ENCODE measurements at regions not wholly inside any gene's neighbourhood (a gene's known extent, or its start where the extent isn't known, plus 50 kb on each side); places are given as distances from the start of the nearest gene placed in this dataset.

- peak; percentile 44 for DNase-seq (ENCODE audit: low read depth)
Observed at GRCh38 chr1:29453502-29454240, 217.3 kb downstream of the PTPRU start.

GRCh38 chr1:29452463-29453230 lies 216.3 kb downstream of the PTPRU start:
- DNase-seq (ENCODE audit: low read depth): no peak

DNA sequence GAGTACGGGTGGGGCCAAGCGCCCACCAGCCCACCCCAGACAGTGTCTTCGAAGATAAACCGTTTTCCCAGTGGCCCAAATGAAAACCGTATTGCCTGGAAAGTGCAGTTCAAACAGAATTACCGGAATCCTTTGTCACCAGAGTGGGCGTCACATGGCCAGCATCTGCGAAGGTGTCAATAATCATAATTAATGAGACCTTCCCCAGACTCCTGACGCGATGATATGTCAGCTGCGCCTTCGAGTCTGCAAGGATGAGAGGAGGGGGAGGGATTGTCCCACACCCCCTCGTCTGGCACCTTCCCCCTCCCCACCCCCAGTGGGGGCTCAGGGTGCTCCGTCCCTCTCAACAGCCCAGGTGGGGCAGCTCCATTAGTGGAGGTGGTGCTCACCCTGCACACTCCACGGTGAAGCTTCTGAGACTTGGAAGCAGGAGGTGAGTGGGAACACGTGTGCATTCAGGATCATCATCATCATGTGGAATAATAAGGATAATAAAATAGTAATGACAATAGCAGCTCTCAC lies 215.1 kb downstream of the PTPRU start:
- DNase-seq (ENCODE audit: low read depth): no peak

- peak; percentile 49 for DNase-seq (ENCODE audit: low read depth)
Observed at GRCh38 chr1:29450591-29450990, 214.3 kb downstream of the PTPRU start.

- DNase-seq (ENCODE audit: low read depth): no peak
Observed at GRCh38 chr1:29448456-29449235, 212.3 kb downstream of the PTPRU start.

GRCh38 chr1:29447368-29447767 lies 211.0 kb downstream of the PTPRU start:
- DNase-seq (ENCODE audit: low read depth): no peak

GRCh38 chr1:29444782-29445729 lies 208.7 kb downstream of the PTPRU start:
- no peak for DNase-seq (ENCODE audit: low read depth)

- no peak for DNase-seq (ENCODE audit: low read depth)
Observed at GRCh38 chr1:29444081-29444715, 207.9 kb downstream of the PTPRU start.

GRCh38 chr1:29441916-29442668 lies 205.8 kb downstream of the PTPRU start:
- no peak for DNase-seq (ENCODE audit: low read depth)

DNA sequence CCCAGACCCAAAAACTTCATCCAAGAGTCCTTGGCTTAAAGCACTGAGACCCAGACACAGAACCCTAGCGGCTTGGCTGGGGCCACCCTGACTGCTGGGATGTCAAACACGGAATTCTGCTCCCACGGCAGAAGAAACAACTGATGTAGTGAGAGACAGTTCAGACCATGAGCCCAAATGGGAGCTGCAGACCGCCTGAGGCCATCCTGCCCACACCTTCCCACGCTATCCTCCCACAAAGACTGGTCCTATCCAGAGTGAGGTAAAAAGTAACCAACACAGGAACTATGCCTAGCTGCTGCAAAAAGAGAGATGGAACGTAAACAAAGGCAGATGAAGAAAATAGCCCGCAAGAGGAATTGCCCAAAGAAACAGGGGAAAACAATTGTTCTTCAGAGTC lies 203.3 kb downstream of the PTPRU start:
- peak; percentile 5 for DNase-seq (ENCODE audit: low read depth)

DNA sequence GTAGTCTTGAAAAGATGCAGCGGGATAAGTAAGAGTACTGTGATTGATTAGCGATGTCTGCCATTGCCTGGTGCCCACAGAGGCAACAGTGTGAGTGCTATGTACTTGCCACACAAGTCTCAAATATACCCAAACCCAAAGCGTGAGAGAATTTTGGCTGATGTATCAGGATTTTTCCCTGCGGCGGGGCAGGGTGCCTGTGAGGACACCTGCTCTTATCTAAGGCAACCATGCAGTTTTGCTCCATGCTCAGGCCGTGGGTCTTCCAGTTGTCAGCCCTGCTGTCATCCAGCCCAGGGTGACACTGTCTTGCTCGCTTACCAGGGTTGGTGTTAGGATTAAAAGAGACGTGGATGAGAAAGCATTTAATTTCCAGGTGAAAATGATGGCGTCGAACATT lies 202.7 kb downstream of the PTPRU start:
- no peak for DNase-seq (ENCODE audit: low read depth)

GRCh38 chr1:29437946-29438345 lies 201.6 kb downstream of the PTPRU start:
- no peak for DNase-seq (ENCODE audit: low read depth)

DNA sequence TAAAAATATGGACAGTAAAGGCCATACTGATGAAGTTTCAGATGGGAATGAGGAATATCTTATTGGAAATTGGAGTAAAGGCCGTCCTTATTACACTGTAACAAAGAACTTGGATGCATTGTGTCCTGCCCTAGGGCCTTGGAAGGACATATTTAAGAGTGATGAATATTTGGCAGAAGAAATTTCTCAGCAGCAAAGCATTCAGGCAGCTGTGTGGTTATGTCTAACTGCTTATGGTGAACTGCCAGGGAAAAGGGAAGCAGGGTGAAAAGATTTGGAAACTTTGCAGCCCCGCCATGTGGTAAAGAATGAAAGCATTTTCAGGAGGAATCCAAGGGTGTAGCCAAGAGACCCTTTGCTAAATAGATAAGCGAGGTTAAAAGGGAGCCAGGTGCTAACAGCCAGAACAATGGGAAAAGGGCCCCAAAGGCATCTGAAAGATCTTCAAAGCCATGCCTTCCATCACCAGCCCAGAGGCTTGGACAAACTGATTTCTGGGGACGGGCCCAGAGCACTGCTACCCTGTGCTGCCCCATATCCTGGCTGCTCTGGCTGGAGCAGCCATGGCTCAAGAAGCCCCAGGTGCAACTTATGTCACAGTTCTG lies 200.0 kb downstream of the PTPRU start:
- no peak for DNase-seq (ENCODE audit: low read depth)

DNA sequence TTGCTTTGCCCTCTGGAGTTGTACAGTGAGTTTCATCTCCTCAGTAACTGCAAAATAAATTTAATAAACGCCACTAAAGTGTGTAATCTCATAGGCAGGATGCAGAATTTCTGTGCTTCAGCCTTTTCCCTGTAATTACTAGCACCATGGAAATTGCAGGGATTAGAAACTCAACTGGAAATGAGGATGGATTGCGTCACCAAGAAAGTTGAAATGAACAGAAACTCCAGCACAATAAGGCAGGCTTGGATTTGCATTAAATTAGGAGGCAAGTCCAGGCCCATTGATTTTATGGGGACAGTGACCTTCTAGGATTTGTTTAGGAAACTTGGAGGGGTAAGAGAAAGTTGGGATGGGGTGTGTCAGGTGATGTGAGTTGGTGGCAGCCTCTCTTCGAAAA lies 197.5 kb downstream of the PTPRU start:
- no peak for DNase-seq (ENCODE audit: low read depth)

DNA sequence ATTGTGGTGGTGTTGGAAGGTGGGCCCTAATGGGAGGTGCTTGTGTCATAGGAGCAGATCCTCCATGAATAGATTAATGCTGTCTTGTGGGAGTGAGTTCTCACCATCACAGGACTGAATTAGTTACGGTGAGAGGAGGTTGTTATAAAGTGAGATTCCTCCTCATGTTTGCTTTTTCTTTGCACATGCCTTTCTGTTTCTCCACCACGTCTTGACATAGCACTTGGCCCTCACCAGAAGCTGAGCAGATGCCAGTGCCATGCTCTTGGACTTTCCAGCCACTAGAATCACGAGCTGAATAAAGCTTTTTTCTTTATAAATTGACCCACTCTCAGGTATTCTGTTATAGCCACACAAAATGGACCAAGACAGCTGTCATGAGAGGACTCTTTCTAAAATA lies 194.8 kb downstream of the PTPRU start:
- no peak for DNase-seq (ENCODE audit: low read depth)

DNA sequence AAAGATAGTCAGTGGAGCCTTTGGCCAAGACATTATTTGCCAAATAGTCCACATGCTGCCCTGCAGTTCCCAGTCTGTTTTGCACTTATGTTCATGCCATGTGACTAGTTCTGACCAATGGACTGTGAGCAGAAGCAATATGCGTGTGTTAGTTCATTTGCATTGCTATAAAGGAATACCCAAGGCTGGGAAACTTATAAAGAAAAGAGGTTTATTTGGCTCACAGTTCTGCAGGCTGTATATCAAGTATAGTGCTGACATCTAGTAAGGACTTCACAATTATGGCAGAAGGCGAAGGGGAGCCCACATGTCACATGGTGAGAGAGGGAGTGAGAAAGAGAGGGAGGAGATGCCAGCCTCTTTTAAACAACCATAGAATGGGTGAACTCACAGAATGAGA lies 193.3 kb downstream of the PTPRU start:
- no peak for DNase-seq (ENCODE audit: low read depth)

GRCh38 chr1:29428997-29429396 lies 192.7 kb downstream of the PTPRU start:
- no peak for DNase-seq (ENCODE audit: low read depth)

GRCh38 chr1:29428280-29428615 lies 191.9 kb downstream of the PTPRU start:
- DNase-seq (ENCODE audit: low read depth): no peak

DNA sequence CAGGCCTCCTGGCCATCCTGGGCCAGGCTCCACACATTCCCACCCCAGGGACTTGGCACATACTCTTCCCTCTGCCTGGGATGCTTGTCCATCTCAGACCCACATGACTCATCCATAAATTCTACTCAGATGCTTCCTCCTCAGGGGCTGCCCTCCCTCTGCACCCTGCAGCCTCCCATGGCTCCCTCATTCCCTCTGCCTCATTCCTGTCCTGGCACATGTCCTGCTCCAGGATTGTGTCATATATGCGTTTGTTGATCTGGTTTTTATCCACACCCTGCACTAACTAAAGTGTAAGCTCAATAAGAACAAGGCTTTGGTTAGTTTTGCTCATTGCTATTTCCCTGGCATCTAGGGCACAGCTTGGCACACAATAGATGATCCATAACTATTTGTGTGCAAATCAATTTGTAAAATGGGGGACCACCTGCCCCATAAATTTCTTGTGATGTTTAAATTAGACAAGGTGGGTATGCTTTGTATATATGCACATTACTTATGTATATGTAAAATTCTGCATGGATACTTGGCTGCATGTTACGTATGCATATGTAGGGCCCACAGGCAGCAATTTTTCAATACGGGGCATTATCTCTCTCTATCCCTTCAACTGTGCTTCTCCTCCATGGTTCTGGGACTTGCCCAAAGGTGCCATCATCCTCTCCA lies 191.4 kb downstream of the PTPRU start:
- DNase-seq (ENCODE audit: low read depth): no peak

Data from M059J (cell line).